HEK293 (cell line): ENCODE measurements at regions not wholly inside any gene's neighbourhood (a gene's known extent, or its start where the extent isn't known, plus 50 kb on each side); places are given as distances from the start of the nearest gene placed in this dataset.

Source experiments
- CTCF ChIA-PET: fragments of 350-600 bp; formaldehyde crosslinking; extraction: SDS; loops from one replicate; lab custom pipeline; 2021; ENCODE audit warnings: antibody characterized with exemption; lab: Yijun Ruan, JAX
- POLR2A ChIA-PET: fragments of 300-600 bp; formaldehyde crosslinking; extraction: SDS; loops from one replicate; lab custom pipeline; 2020; ENCODE audit warnings: antibody characterized with exemption, inconsistent platforms; lab: Yijun Ruan, JAX
- H3K27ac ChIP-seq: fragments of 200-500 bp; sonication (Bioruptor generic); 2 replicates; pipeline ENCODE4 v1.5.1; 2014; ENCODE audit warnings: low read depth, low read length, control low read depth, inconsistent platforms; ENCODE audit errors: extremely low read depth
- H3K36me3 ChIP-seq, 2 experiments: fragments of 200-500 bp in 1 of 2; sonication (Bioruptor generic) in 1 of 2; 1 replicate in 1 of 2; 2 replicates in 1 of 2; pipeline ENCODE4 v1.5.1; 2014 to 2017; ENCODE audit warnings: inconsistent platforms in 2 of 2, low read length in 2 of 2; ENCODE audit not compliant: control insufficient read depth in 2 of 2, insufficient read depth in 1 of 2
- H3K4me1 ChIP-seq: fragments of 200-500 bp; sonication (Bioruptor generic); 2 replicates; pipeline ENCODE4 v1.5.1; 2014; ENCODE audit warnings: mild to moderate bottlenecking, low read length, inconsistent platforms; ENCODE audit not compliant: control insufficient read depth, insufficient read depth
- H3K4me3 ChIP-seq: 2 replicates; pipeline ENCODE4 v1.5.1; 2011; ENCODE audit warnings: low read depth, mild to moderate bottlenecking, control low read depth, low read length, moderate library complexity
- H3K9me3 ChIP-seq: fragments of 200-500 bp; sonication (Bioruptor generic); 2 replicates; pipeline ENCODE4 v1.5.1; 2014; ENCODE audit warnings: low read depth, low read length, inconsistent platforms; ENCODE audit not compliant: control insufficient read depth, insufficient read depth
- BCL11B ChIP-seq: fragments of 450-650 bp; formaldehyde crosslinking; IDR thresholded peaks from 2 replicates; pipeline ENCODE4 v1.5.1; 2016; ENCODE audit warnings: low read depth, missing biosample characterization, missing genetic modification characterization
- GLIS2 ChIP-seq: fragments of 450-650 bp; formaldehyde crosslinking; IDR thresholded peaks from 2 replicates; pipeline ENCODE4 v1.5.1; 2016; ENCODE audit warnings: missing biosample characterization, missing genetic modification characterization
- HOXC10 ChIP-seq: sonication (generic); formaldehyde crosslinking; IDR thresholded peaks from 2 replicates; pipeline ENCODE4 v1.8.1; 2023; ENCODE audit warnings: mild to moderate bottlenecking, missing genetic modification reagents
- SCRT1 ChIP-seq: fragments of 450-650 bp; formaldehyde crosslinking; IDR thresholded peaks from 2 replicates; pipeline ENCODE4 v1.5.1; 2016; ENCODE audit warnings: missing biosample characterization, missing genetic modification characterization, borderline replicate concordance
- SP7 ChIP-seq: fragments of 450-650 bp; formaldehyde crosslinking; IDR thresholded peaks from 2 replicates; pipeline ENCODE4 v1.5.1; 2016; ENCODE audit warnings: missing biosample characterization, missing genetic modification characterization
- YY1 ChIP-seq: fragments of 450-650 bp; formaldehyde crosslinking; IDR thresholded peaks from 2 replicates; pipeline ENCODE4 v1.5.1; 2018; ENCODE audit warnings: missing biosample characterization, missing genetic modification characterization
- ZFP41 ChIP-seq: fragments of 450-650 bp; formaldehyde crosslinking; IDR thresholded peaks from 2 replicates; pipeline ENCODE4 v1.5.1; 2016; ENCODE audit warnings: missing biosample characterization, missing genetic modification characterization, borderline replicate concordance
- ZNF10 ChIP-seq: fragments of 450-650 bp; formaldehyde crosslinking; IDR thresholded peaks from 2 replicates; pipeline ENCODE4 v1.5.1; 2017; ENCODE audit warnings: missing biosample characterization, missing genetic modification characterization
- ZNF214 ChIP-seq: fragments of 450-650 bp; formaldehyde crosslinking; IDR thresholded peaks from 2 replicates; pipeline ENCODE4 v1.5.1; 2017; ENCODE audit warnings: missing biosample characterization, mild to moderate bottlenecking, missing genetic modification characterization, borderline replicate concordance
- ZNF274 ChIP-seq, 2 experiments: fragments of 200-500 bp in 1 of 2; fragments of 450-650 bp in 1 of 2; sonication (Bioruptor generic) in 1 of 2; formaldehyde crosslinking in 1 of 2; IDR thresholded peaks; 2 replicates each; pipeline versions ENCODE4 v1.5.1 to v1.6.1; 2014 to 2016; ENCODE audit warnings: borderline replicate concordance in 1 of 2, inconsistent platforms in 1 of 2, low read length in 1 of 2, missing biosample characterization in 1 of 2, missing genetic modification characterization in 1 of 2
- ZNF292 ChIP-seq: fragments of 450-650 bp; formaldehyde crosslinking; IDR thresholded peaks from 2 replicates; pipeline ENCODE4 v1.5.1; 2016; ENCODE audit warnings: low read depth, missing biosample characterization, missing genetic modification characterization, borderline replicate concordance
- ZNF302 ChIP-seq: fragments of 450-650 bp; formaldehyde crosslinking; IDR thresholded peaks from 2 replicates; pipeline ENCODE4 v1.5.1; 2016; ENCODE audit warnings: missing biosample characterization, missing genetic modification characterization, low read depth
- ZNF366 ChIP-seq: fragments of 450-650 bp; formaldehyde crosslinking; conservative IDR thresholded peaks from 2 replicates; pipeline ENCODE4 v1.5.1; 2016; ENCODE audit warnings: missing biosample characterization, missing genetic modification characterization
- ZNF404 ChIP-seq: fragments of 450-650 bp; formaldehyde crosslinking; IDR thresholded peaks from 2 replicates; pipeline ENCODE4 v1.5.1; 2017; ENCODE audit warnings: missing biosample characterization, missing genetic modification characterization
- ZNF501 ChIP-seq: fragments of 450-650 bp; formaldehyde crosslinking; IDR thresholded peaks from 2 replicates; pipeline ENCODE4 v1.5.1; 2016; ENCODE audit warnings: missing biosample characterization, missing genetic modification characterization
- ZNF514 ChIP-seq: fragments of 450-650 bp; formaldehyde crosslinking; IDR thresholded peaks from 2 replicates; pipeline ENCODE4 v1.5.1; 2016; ENCODE audit warnings: missing biosample characterization, missing genetic modification characterization
- ZNF529 ChIP-seq: fragments of 450-650 bp; formaldehyde crosslinking; IDR thresholded peaks from 2 replicates; pipeline ENCODE4 v1.5.1; 2017; ENCODE audit warnings: missing genetic modification characterization, missing biosample characterization; ENCODE audit not compliant: insufficient replicate concordance
- ZNF544 ChIP-seq: fragments of 450-650 bp; formaldehyde crosslinking; IDR thresholded peaks from 2 replicates; pipeline ENCODE4 v1.5.0; 2017; ENCODE audit warnings: missing biosample characterization, missing genetic modification characterization
- ZNF548 ChIP-seq: fragments of 450-650 bp; formaldehyde crosslinking; IDR thresholded peaks from 2 replicates; pipeline ENCODE4 v1.5.1; 2016; ENCODE audit warnings: missing biosample characterization, missing genetic modification characterization
- ZNF558 ChIP-seq: fragments of 450-650 bp; formaldehyde crosslinking; IDR thresholded peaks from 2 replicates; pipeline ENCODE4 v1.5.1; 2016; ENCODE audit warnings: missing biosample characterization, missing genetic modification characterization
- ZNF596 ChIP-seq: fragments of 450-650 bp; IDR thresholded peaks from 2 replicates; pipeline ENCODE4 v1.5.0; 2018; ENCODE audit warnings: missing biosample characterization, mild to moderate bottlenecking, missing genetic modification characterization, moderate library complexity
- ZNF610 ChIP-seq: fragments of 450-650 bp; formaldehyde crosslinking; IDR thresholded peaks from 2 replicates; pipeline ENCODE4 v1.5.1; 2016; ENCODE audit warnings: missing biosample characterization, missing genetic modification characterization, borderline replicate concordance
- ZNF707 ChIP-seq: fragments of 450-650 bp; formaldehyde crosslinking; IDR thresholded peaks from 2 replicates; pipeline ENCODE4 v1.5.1; 2016; ENCODE audit warnings: missing biosample characterization, missing genetic modification characterization
- ZNF768 ChIP-seq: fragments of 450-650 bp; formaldehyde crosslinking; IDR thresholded peaks from 2 replicates; pipeline ENCODE4 v1.5.1; 2018; ENCODE audit warnings: missing biosample characterization, mild to moderate bottlenecking, missing genetic modification characterization
- ZNF777 ChIP-seq: fragments of 450-650 bp; formaldehyde crosslinking; IDR thresholded peaks from 2 replicates; pipeline ENCODE4 v1.5.1; 2017; ENCODE audit warnings: missing biosample characterization, missing genetic modification characterization, borderline replicate concordance
- TF ChIP-seq, protein P1 (sequence below): fragments of 450-650 bp; formaldehyde crosslinking; IDR thresholded peaks from 2 replicates; pipeline ENCODE4 v1.5.1; 2016; ENCODE audit warnings: missing biosample characterization, missing genetic modification characterization
- TF ChIP-seq, protein P2 (sequence below): fragments of 450-650 bp; IDR thresholded peaks from 2 replicates; pipeline ENCODE4 v1.5.1; 2018; ENCODE audit warnings: missing biosample characterization, missing genetic modification characterization
- TF ChIP-seq, protein P3 (sequence below): fragments of 450-650 bp; formaldehyde crosslinking; IDR thresholded peaks from 2 replicates; pipeline ENCODE4 v1.5.1; 2016; ENCODE audit warnings: missing biosample characterization, missing genetic modification characterization

DNA sequence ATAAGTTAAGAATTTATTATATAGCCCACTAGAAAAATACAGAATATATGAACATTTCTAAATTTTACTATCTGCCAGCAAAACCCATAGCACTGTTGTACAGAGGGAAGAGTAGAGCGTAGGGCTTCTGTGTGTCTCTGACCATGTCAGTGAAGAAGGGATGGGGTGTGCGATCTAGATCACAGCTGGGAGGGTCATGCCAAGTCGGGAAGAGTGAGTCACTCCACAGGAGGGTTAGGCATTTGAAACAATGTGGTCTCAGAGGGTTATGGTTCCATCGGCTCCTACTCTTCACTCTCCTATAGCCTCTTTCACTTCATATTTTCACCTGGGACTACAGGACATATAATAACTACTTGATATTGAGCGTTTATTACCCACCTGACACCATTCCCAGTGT is 185.1 kb upstream of the DDHD1 start:
- H3K4me3 ChIP-seq = no peak overlapping the region
- ChIA-PET POLR2A (no interaction called here), CTCF (no interaction called here)
- H3K27ac ChIP-seq = no peak overlapping the region
- no peak for TF ChIP-seq HOXC10 (CRISPR knock-in tag)
- no peak for TF ChIP-seq ZNF214 (tag by site-specific recombination)
- TF ChIP-seq ZNF596 (tag by site-specific recombination) = no peak
- no peak for TF ChIP-seq ZNF514
- TF ChIP-seq ZNF302 (tag by site-specific recombination) = no peak
- H3K4me1 ChIP-seq = no peaks in the 10 kb centered on the region
- H3K36me3 ChIP-seq = no peaks in the 10 kb centered on the region
- H3K9me3 ChIP-seq = no peaks in the 10 kb centered on the region

DNA sequence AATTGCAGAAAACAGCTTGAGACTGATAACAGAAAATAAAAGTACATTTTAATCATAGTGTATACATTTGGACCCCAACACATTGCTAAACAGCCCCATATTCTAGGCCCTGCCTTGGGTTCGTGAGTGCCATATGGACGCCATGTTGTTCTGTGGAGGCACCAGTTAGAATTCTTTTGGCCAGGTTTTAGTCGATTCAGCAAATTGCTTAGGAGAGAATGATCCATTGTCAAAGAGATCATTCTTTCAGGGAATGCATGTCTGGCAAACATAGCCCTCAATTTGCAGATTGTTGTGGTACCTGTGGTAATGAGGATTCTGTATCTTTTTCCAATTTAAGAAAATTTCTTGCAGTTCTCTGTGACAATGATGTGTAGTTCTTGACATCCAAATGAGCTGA is 183.6 kb upstream of the DDHD1 start:
- H3K36me3 ChIP-seq = no peaks in the 10 kb centered on the region
- no peak overlapping the region for H3K4me3 ChIP-seq
- no peak for TF ChIP-seq ZNF610
- TF ChIP-seq ZNF548 (tag by site-specific recombination) = no peak
- no peak for TF ChIP-seq ZNF274 (IDR thresholded peaks at IDR 0.05; ENCODE audit: low read length)
- no peak for TF ChIP-seq ZNF274 (tag by site-specific recombination; IDR thresholded peaks at IDR 0.05; ENCODE audit: borderline replicate concordance)
- TF ChIP-seq ZNF529 = no peak
- no peak for TF ChIP-seq ZNF292
- TF ChIP-seq ZNF366 (tag by site-specific recombination) = no peak
- no peak for TF ChIP-seq SP7 (tag by site-specific recombination)
- no peak for TF ChIP-seq GLIS2 (tag by site-specific recombination)
- no peak for TF ChIP-seq ZNF10 (tag by site-specific recombination)
- no peak for TF ChIP-seq ZNF707
- no peak for TF ChIP-seq BCL11B (tag by site-specific recombination)
- TF ChIP-seq YY1 = no peak
- TF ChIP-seq, protein P1, sequence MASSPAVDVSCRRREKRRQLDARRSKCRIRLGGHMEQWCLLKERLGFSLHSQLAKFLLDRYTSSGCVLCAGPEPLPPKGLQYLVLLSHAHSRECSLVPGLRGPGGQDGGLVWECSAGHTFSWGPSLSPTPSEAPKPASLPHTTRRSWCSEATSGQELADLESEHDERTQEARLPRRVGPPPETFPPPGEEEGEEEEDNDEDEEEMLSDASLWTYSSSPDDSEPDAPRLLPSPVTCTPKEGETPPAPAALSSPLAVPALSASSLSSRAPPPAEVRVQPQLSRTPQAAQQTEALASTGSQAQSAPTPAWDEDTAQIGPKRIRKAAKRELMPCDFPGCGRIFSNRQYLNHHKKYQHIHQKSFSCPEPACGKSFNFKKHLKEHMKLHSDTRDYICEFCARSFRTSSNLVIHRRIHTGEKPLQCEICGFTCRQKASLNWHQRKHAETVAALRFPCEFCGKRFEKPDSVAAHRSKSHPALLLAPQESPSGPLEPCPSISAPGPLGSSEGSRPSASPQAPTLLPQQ (tag by site-specific recombination) = no peak
- TF ChIP-seq ZNF501 (tag by site-specific recombination) = no peak
- H3K9me3 ChIP-seq = no peaks in the 10 kb centered on the region
- CTCF ChIA-PET = interaction anchor here (1.5 kb wide), 1 partner anchor 11 kb away, joined by 3 read pairs; no protein-coding TSS in a partner anchor
- no peaks in the 10 kb centered on the region for H3K4me1 ChIP-seq
- POLR2A ChIA-PET = no interaction called here
- H3K27ac ChIP-seq = no peak overlapping the region

DNA sequence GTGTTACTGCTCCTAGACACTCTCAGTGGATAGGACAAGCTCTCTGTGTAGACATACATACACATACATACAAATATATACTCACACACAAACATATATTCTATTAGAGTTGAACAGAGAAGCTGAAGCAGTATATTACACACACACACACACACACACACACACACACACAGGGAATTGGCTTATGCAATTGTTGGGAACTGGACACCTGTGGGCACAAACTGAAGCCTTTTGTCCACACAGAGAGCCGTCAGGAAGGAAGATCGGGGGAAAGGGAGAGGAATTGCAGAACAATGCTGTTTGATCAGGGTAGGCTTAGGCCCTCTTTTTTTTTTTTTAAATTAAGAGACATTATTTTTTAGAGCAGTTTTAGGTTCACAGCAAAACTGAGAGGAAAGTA is 180.7 kb upstream of the DDHD1 start:
- Histone ChIP-seq H3K9me3 (no peaks in the 10 kb centered on the region), H3K4me3 (no peak overlapping the region), H3K4me1 (no peaks in the 10 kb centered on the region), H3K27ac (no peak overlapping the region), H3K36me3 (no peaks in the 10 kb centered on the region)
- TF ChIP-seq ZNF544 (tag by site-specific recombination) (no peak), SCRT1 (tag by site-specific recombination) (no peak), ZNF404 (no peak), ZFP41 (tag by site-specific recombination) (no peak), ZNF558 (tag by site-specific recombination) (no peak), ZNF777 (no peak), ZNF768 (no peak)
- TF ChIP-seq, protein P2, sequence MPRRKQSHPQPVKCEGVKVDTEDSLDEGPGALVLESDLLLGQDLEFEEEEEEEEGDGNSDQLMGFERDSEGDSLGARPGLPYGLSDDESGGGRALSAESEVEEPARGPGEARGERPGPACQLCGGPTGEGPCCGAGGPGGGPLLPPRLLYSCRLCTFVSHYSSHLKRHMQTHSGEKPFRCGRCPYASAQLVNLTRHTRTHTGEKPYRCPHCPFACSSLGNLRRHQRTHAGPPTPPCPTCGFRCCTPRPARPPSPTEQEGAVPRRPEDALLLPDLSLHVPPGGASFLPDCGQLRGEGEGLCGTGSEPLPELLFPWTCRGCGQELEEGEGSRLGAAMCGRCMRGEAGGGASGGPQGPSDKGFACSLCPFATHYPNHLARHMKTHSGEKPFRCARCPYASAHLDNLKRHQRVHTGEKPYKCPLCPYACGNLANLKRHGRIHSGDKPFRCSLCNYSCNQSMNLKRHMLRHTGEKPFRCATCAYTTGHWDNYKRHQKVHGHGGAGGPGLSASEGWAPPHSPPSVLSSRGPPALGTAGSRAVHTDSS = no peak
- TF ChIP-seq, protein P3, sequence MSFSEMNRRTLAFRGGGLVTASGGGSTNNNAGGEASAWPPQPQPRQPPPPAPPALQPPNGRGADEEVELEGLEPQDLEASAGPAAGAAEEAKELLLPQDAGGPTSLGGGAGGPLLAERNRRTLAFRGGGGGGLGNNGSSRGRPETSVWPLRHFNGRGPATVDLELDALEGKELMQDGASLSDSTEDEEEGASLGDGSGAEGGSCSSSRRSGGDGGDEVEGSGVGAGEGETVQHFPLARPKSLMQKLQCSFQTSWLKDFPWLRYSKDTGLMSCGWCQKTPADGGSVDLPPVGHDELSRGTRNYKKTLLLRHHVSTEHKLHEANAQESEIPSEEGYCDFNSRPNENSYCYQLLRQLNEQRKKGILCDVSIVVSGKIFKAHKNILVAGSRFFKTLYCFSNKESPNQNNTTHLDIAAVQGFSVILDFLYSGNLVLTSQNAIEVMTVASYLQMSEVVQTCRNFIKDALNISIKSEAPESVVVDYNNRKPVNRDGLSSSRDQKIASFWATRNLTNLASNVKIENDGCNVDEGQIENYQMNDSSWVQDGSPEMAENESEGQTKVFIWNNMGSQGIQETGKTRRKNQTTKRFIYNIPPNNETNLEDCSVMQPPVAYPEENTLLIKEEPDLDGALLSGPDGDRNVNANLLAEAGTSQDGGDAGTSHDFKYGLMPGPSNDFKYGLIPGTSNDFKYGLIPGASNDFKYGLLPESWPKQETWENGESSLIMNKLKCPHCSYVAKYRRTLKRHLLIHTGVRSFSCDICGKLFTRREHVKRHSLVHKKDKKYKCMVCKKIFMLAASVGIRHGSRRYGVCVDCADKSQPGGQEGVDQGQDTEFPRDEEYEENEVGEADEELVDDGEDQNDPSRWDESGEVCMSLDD (tag by site-specific recombination) = no peak
- ChIA-PET POLR2A (no interaction called here), CTCF (no interaction called here)
